Gastrocnemius medialis (tissue), 4 donors: ENCODE measurements at regions not wholly inside any gene's neighbourhood (a gene's known extent, or its start where the extent isn't known, plus 50 kb on each side); places are given as distances from the start of the nearest gene placed in this dataset.

Experiments
- ATAC-seq, 2 donors: fragments of 150-250 bp; one replicate each; pipeline ENCODE4 v1.9.1; 2016
- DNase-seq, 2 donors: peaks; one replicate each; pipeline ENCODE4 v3.0.0-alpha.2; 2019
- H3K27ac ChIP-seq, 4 donors: fragments of 200-600 bp; sonication (generic); 1 replicate in 1 of 4; 2 replicates in 3 of 4; pipeline ENCODE4 v1.5.1; 2016 to 2018; ENCODE audit warnings: mild to moderate bottlenecking in 2 of 4, moderate library complexity in 1 of 4
- H3K27me3 ChIP-seq, 3 donors: fragments of 200-600 bp; sonication (generic) in 2 of 3; 1 replicate in 1 of 3; 2 replicates in 2 of 3; pipeline versions ENCODE4 v1.5.1 to v1.6.0; 2016 to 2019; ENCODE audit warnings: mild to moderate bottlenecking in 1 of 3, moderate library complexity in 1 of 3
- H3K36me3 ChIP-seq, 2 donors: fragments of 200-600 bp; sonication (generic) in 1 of 2; one replicate each; pipeline ENCODE4 v1.5.1; 2017 to 2018
- H3K4me1 ChIP-seq, 2 donors: fragments of 200-600 bp; sonication (generic) in 1 of 2; one replicate each; pipeline ENCODE4 v1.5.1; 2016 to 2017; ENCODE audit warnings: mild to moderate bottlenecking in 2 of 2
- H3K4me3 ChIP-seq, 4 donors: fragments of 200-600 bp; sonication (generic) in 3 of 4; 1 replicate in 1 of 4; 2 replicates in 3 of 4; pipeline ENCODE4 v1.5.1; 2016 to 2019; ENCODE audit warnings: mild to moderate bottlenecking in 2 of 4
- H3K9me3 ChIP-seq, 3 donors: fragments of 200-600 bp; sonication (generic) in 2 of 3; 1 replicate in 1 of 3; 2 replicates in 2 of 3; pipeline ENCODE4 v1.5.1; 2016 to 2019
- CTCF ChIP-seq, 5 experiments: fragments of 450-650 bp in 3 of 5; fragments of 200-600 bp in 2 of 5; sonication (generic) in 2 of 5; IDR thresholded peaks in 4 of 5; conservative IDR thresholded peaks in 1 of 5; 1 replicate in 4 of 5; 2 replicates in 1 of 5; pipeline ENCODE4 v1.5.1; 2016 to 2019; ENCODE audit warnings: antibody characterized with exemption in 5 of 5, mild to moderate bottlenecking in 3 of 5, moderate library complexity in 3 of 5
- POLR2A ChIP-seq, 2 donors: fragments of 450-650 bp; IDR thresholded peaks; one replicate each; pipeline ENCODE4 v1.6.1; 2017; ENCODE audit warnings: antibody characterized with exemption in 2 of 2, mild to moderate bottlenecking in 2 of 2, moderate library complexity in 2 of 2
- in situ Hi-C, 4 donors: fragments of 200-750 bp; cut with MboI; loops; one replicate each; pipeline versions ENCODE4 v1.15.0 to v1.8.0; 2017; ENCODE audit warnings: low sequenced_read_pairs in 4 of 4
- intact Hi-C: fragments of 100-400 bp; cut with DNase I; formaldehyde crosslinking; loops from one replicate; pipeline ENCODE4 v1.15.1; 2023; ENCODE audit warnings: low total_unique reads

- DNase-seq = no peak
- no peak for ATAC-seq
- in situ Hi-C loops (loop anchor here (5.0 to 25.0 kb wide), 7 partner anchors 136 to 471 kb away; no protein-coding TSS in a partner anchor), intact Hi-C loops (loop anchor here (1.0 to 5.0 kb wide), 5 partner anchors 86 to 466 kb away; no protein-coding TSS in a partner anchor)
- Histone ChIP-seq H3K4me3 (no peak overlapping the region), H3K9me3 (no peaks in the 10 kb centered on the region), H3K27ac (peak overlapping the region in 3 of 4 donors; percentile 9 to 25 (median 18)), H3K4me1 (peaks cover 7 to 11% of the 10 kb centered on the region in 2 donors), H3K27me3 (no peaks in the 10 kb centered on the region), H3K36me3 (no peaks in the 10 kb centered on the region)
- TF ChIP-seq CTCF (IDR thresholded peaks at IDR 0.05 in 4 of 5, conservative IDR thresholded peaks at IDR 0.05 in 1 of 5) (no peak), POLR2A (IDR thresholded peaks at IDR 0.05) (no peak)
These were observed 169.5 kb downstream of the TMEM26 start for GRCh38 chr10:61283481-61284221.

GRCh38 chr10:61283066-61283465, 170.1 kb downstream of the TMEM26 start:
- DNase-seq = no peak
- Histone ChIP-seq H3K27me3 (no peaks in the 10 kb centered on the region), H3K36me3 (no peaks in the 10 kb centered on the region), H3K27ac (no peak overlapping the region), H3K4me1 (peaks cover 7 to 11% of the 10 kb centered on the region in 2 donors), H3K4me3 (no peak overlapping the region), H3K9me3 (no peaks in the 10 kb centered on the region)
- in situ Hi-C loops = loop anchor here (5.0 to 25.0 kb wide), 7 partner anchors 136 to 471 kb away; no protein-coding TSS in a partner anchor
- TF ChIP-seq POLR2A (IDR thresholded peaks at IDR 0.05) (no peak), CTCF (IDR thresholded peaks at IDR 0.05 in 4 of 5, conservative IDR thresholded peaks at IDR 0.05 in 1 of 5) (no peak)
- intact Hi-C loops = loop anchor here (5.0 kb wide), 3 partner anchors 86 to 316 kb away; no protein-coding TSS in a partner anchor
- ATAC-seq = no peak

- Histone ChIP-seq H3K9me3 (no peaks in the 10 kb centered on the region), H3K4me1 (peaks cover 7 to 11% of the 10 kb centered on the region in 2 donors), H3K27me3 (no peaks in the 10 kb centered on the region), H3K36me3 (no peaks in the 10 kb centered on the region), H3K27ac (no peak overlapping the region), H3K4me3 (no peak overlapping the region)
- TF ChIP-seq POLR2A (IDR thresholded peaks at IDR 0.05) = no peak
- no peak for TF ChIP-seq CTCF (IDR thresholded peaks at IDR 0.05 in 4 of 5, conservative IDR thresholded peaks at IDR 0.05 in 1 of 5)
- no peak for DNase-seq
- intact Hi-C loops = loop anchor here (5.0 kb wide), 3 partner anchors 83 to 313 kb away; no protein-coding TSS in a partner anchor
- no peak for ATAC-seq
- in situ Hi-C loops = loop anchor here (5.0 to 25.0 kb wide), 7 partner anchors 133 to 468 kb away; no protein-coding TSS in a partner anchor
These were observed 172.9 kb downstream of the TMEM26 start for GRCh38 chr10:61280303-61280702.

GRCh38 chr10:61279400-61279799, 173.8 kb downstream of the TMEM26 start:
- DNase-seq (no peak), ATAC-seq (no peak)
- no peaks in the 10 kb centered on the region for H3K36me3 ChIP-seq
- no peaks in the 10 kb centered on the region for H3K27me3 ChIP-seq
- in situ Hi-C loops = loop anchor here in 2 of 4 donors (5.0 to 25.0 kb wide), 3 partner anchors 132 to 317 kb away; no protein-coding TSS in a partner anchor
- no peak overlapping the region for H3K27ac ChIP-seq
- H3K9me3 ChIP-seq = no peaks in the 10 kb centered on the region
- peaks cover 7 to 8% of the 10 kb centered on the region in 2 donors for H3K4me1 ChIP-seq
- intact Hi-C loops = no loop called here
- H3K4me3 ChIP-seq = no peak overlapping the region
- TF ChIP-seq CTCF (IDR thresholded peaks at IDR 0.05 in 4 of 5, conservative IDR thresholded peaks at IDR 0.05 in 1 of 5) (no peak), POLR2A (IDR thresholded peaks at IDR 0.05) (no peak)
